H9 (cell line): ENCODE measurements at regions not wholly inside any gene's neighbourhood (a gene's known extent, or its start where the extent isn't known, plus 50 kb on each side); places are given as distances from the start of the nearest gene placed in this dataset.

Source experiments
- DNase-seq: peaks from one replicate; pipeline ENCODE4 v3.0.0-alpha.2; 2017
- H2AFZ ChIP-seq: one replicate; pipeline ENCODE4 v1.6.1; 2013; ENCODE audit warnings: mild to moderate bottlenecking, low read length, control low read depth, moderate library complexity
- H2AK5ac ChIP-seq: 2 replicates; pipeline ENCODE4 v1.6.1; 2013; ENCODE audit warnings: low read length, control low read depth, mixed read lengths; ENCODE audit not compliant: insufficient read length
- H2BK120ac ChIP-seq: one replicate; pipeline ENCODE4 v1.6.1; 2013; ENCODE audit warnings: low read depth, mild to moderate bottlenecking, low read length, control low read depth, inconsistent platforms; ENCODE audit not compliant: poor library complexity, severe bottlenecking
- H2BK12ac ChIP-seq: 2 replicates; pipeline ENCODE4 v1.6.1; 2013; ENCODE audit warnings: low read length, control low read depth, mixed read lengths, low read depth; ENCODE audit not compliant: insufficient read length
- H2BK15ac ChIP-seq: 2 replicates; pipeline ENCODE4 v1.6.1; 2013; ENCODE audit warnings: low read depth, low read length, control low read depth
- H2BK20ac ChIP-seq: one replicate; pipeline ENCODE4 v1.6.1; 2013; ENCODE audit warnings: low read depth, mild to moderate bottlenecking, low read length, control low read depth, inconsistent platforms; ENCODE audit not compliant: poor library complexity, severe bottlenecking
- H2BK5ac ChIP-seq: 2 replicates; pipeline ENCODE4 v1.6.1; 2013; ENCODE audit warnings: low read length, control low read depth, mixed read lengths; ENCODE audit not compliant: insufficient read length
- H3K14ac ChIP-seq: 2 replicates; pipeline ENCODE4 v1.6.1; 2013; ENCODE audit warnings: low read length, control low read depth; ENCODE audit not compliant: insufficient read depth
- H3K18ac ChIP-seq: 2 replicates; pipeline ENCODE4 v1.6.1; 2013; ENCODE audit warnings: low read depth, mild to moderate bottlenecking, mixed read lengths, low read length, control low read depth; ENCODE audit not compliant: insufficient read length
- H3K23ac ChIP-seq: 2 replicates; pipeline ENCODE4 v1.6.1; 2013; ENCODE audit warnings: low read length, control low read depth, mixed read lengths, low read depth; ENCODE audit not compliant: insufficient read length
- H3K23me2 ChIP-seq: 2 replicates; pipeline ENCODE4 v1.6.1; 2013; ENCODE audit warnings: low read depth, mild to moderate bottlenecking, mixed read lengths, low read length, control low read depth; ENCODE audit not compliant: insufficient read length, poor library complexity, severe bottlenecking
- H3K27ac ChIP-seq: 2 replicates; pipeline ENCODE4 v1.5.1; 2013; ENCODE audit warnings: low read length, control low read depth, mixed read lengths, low read depth; ENCODE audit not compliant: insufficient read length
- H3K27me3 ChIP-seq: 2 replicates; pipeline ENCODE4 v1.6.1; 2013; ENCODE audit warnings: low read length, control low read depth, inconsistent platforms; ENCODE audit not compliant: insufficient read depth
- H3K4ac ChIP-seq: 2 replicates; pipeline ENCODE4 v1.6.1; 2013; ENCODE audit warnings: low read depth, mild to moderate bottlenecking, control low read depth, inconsistent platforms, low read length, moderate library complexity
- H3K4me1 ChIP-seq: 2 replicates; pipeline ENCODE4 v1.6.1; 2013; ENCODE audit warnings: low read length, control low read depth, inconsistent platforms; ENCODE audit not compliant: insufficient read depth
- H3K4me2 ChIP-seq: 2 replicates; pipeline ENCODE4 v1.6.1; 2013; ENCODE audit warnings: low read length, control low read depth, mixed read lengths; ENCODE audit not compliant: insufficient read length, insufficient read depth
- H3K56ac ChIP-seq: 2 replicates; pipeline ENCODE4 v1.6.1; 2013; ENCODE audit warnings: low read depth, mild to moderate bottlenecking, mixed read lengths, low read length, control low read depth; ENCODE audit not compliant: insufficient read length
- H3K79me1 ChIP-seq: 2 replicates; pipeline ENCODE4 v1.6.1; 2013; ENCODE audit warnings: low read depth, mild to moderate bottlenecking, moderate library complexity, low read length, control low read depth, inconsistent platforms; ENCODE audit not compliant: insufficient read depth, poor library complexity, severe bottlenecking
- H3K79me2 ChIP-seq: 2 replicates; pipeline ENCODE4 v1.6.1; 2013; ENCODE audit warnings: low read length, control low read depth, inconsistent platforms; ENCODE audit not compliant: insufficient read depth
- H3K9ac ChIP-seq: 2 replicates; pipeline ENCODE4 v1.6.1; 2013; ENCODE audit warnings: low read length, control low read depth, mixed read lengths; ENCODE audit not compliant: insufficient read length; ENCODE audit errors: extremely low read depth
- H3K9me3 ChIP-seq: one replicate; pipeline ENCODE4 v1.6.1; 2013; ENCODE audit warnings: low read depth, low read length, inconsistent platforms; ENCODE audit not compliant: control insufficient read depth
- H3T11ph ChIP-seq: one replicate; pipeline ENCODE4 v1.6.1; 2013; ENCODE audit warnings: mild to moderate bottlenecking, low read length, control low read depth, inconsistent platforms
- H4K20me1 ChIP-seq: one replicate; pipeline ENCODE4 v1.6.1; 2013; ENCODE audit not compliant: control insufficient read depth, insufficient read length, insufficient read depth
- H4K5ac ChIP-seq: 2 replicates; pipeline ENCODE4 v1.6.1; 2013; ENCODE audit warnings: low read depth, mild to moderate bottlenecking, mixed read lengths, low read length, control low read depth; ENCODE audit not compliant: insufficient read length
- H4K8ac ChIP-seq: replicated peaks from 2 replicates; pipeline ENCODE4 v1.6.1; 2013; ENCODE audit warnings: low read length, control low read depth, mixed read lengths, low read depth; ENCODE audit not compliant: insufficient read length
- H4K91ac ChIP-seq: 2 replicates; pipeline ENCODE4 v1.6.1; 2013; ENCODE audit warnings: low read depth, mild to moderate bottlenecking, moderate library complexity, mixed read lengths, low read length, control low read depth; ENCODE audit not compliant: insufficient read length
- H3K27ac Mint-ChIP-seq, 3 experiments: 2 replicates in 2 of 3; 3 replicates in 1 of 3; pipeline ENCODE4 v1.8.0; 2020 to 2021; ENCODE audit warnings: mixed read lengths in 3 of 3, mild to moderate bottlenecking in 1 of 3, moderate library complexity in 1 of 3
- H3K27me3 Mint-ChIP-seq: 2 replicates; pipeline ENCODE4 v1.8.0; 2021; ENCODE audit warnings: low read depth, mild to moderate bottlenecking, moderate library complexity, mixed read lengths
- H3K36me3 Mint-ChIP-seq, 3 experiments: 2 replicates in 2 of 3; 3 replicates in 1 of 3; pipeline ENCODE4 v1.8.0; 2020 to 2021; ENCODE audit warnings: low read depth in 3 of 3, mixed read lengths in 3 of 3; ENCODE audit not compliant: insufficient read depth in 1 of 3
- H3K4me1 Mint-ChIP-seq, 2 experiments: 2 replicates each; pipeline ENCODE4 v1.8.0; 2020; ENCODE audit warnings: mixed read lengths in 2 of 2
- H3K4me3 Mint-ChIP-seq, 2 experiments: 2 replicates in 1 of 2; 3 replicates in 1 of 2; pipeline ENCODE4 v1.8.0; 2020 to 2021; ENCODE audit warnings: mild to moderate bottlenecking in 2 of 2, mixed read lengths in 2 of 2, moderate library complexity in 1 of 2
- H3K9me3 Mint-ChIP-seq, 2 experiments: 2 replicates in 1 of 2; 3 replicates in 1 of 2; pipeline ENCODE4 v1.8.0; 2020; ENCODE audit warnings: mild to moderate bottlenecking in 2 of 2, mixed read lengths in 2 of 2, moderate library complexity in 1 of 2
- CTCF ChIP-seq: fragments of 200-600 bp; sonication (generic); conservative IDR thresholded peaks from 3 replicates; pipeline ENCODE4 v1.8.0; 2021; ENCODE audit warnings: antibody characterized with exemption, mild to moderate bottlenecking
- WGBS: extraction: QIAGEN DNeasy Blood & Tissue Kit; methylation state at CpG from one replicate; pipeline ENCODE4 v1.1.7; 2013; ENCODE audit warnings: missing lambda C conversion rate, low lambda C conversion rate, mixed read lengths; ENCODE audit not compliant: insufficient read length; ENCODE audit errors: extremely low coverage; 5-methylcytosine and 5-hydroxymethylcytosine counted together

GRCh38 chr7:112584290-112584689 is 103.5 kb downstream of the LSMEM1 start:
- Histone ChIP-seq H3K56ac (no peak overlapping the region), H3K27me3 (no peaks in the 10 kb centered on the region), H3T11ph (no peak overlapping the region), H4K5ac (no peak overlapping the region), H3K23ac (no peak overlapping the region), H3K9me3 (no peaks in the 10 kb centered on the region), H3K4me2 (no peak overlapping the region), H4K8ac (no peak overlapping the region), H4K91ac (no peak overlapping the region), H2BK12ac (no peak overlapping the region), H4K20me1 (no peaks in the 10 kb centered on the region), H2AFZ (no peak overlapping the region), H2BK20ac (no peak overlapping the region), H3K23me2 (no peaks in the 10 kb centered on the region), H2BK5ac (no peak overlapping the region), H3K9ac (no peak overlapping the region), H2BK120ac (no peak overlapping the region), H3K4ac (no peak overlapping the region), H2AK5ac (no peak overlapping the region), H3K14ac (no peak overlapping the region), H3K79me2 (no peaks in the 10 kb centered on the region), H3K4me1 (no peaks in the 10 kb centered on the region), H2BK15ac (no peak overlapping the region), H3K27ac (no peak overlapping the region), H3K79me1 (no peaks in the 10 kb centered on the region), H3K18ac (no peak overlapping the region)
- no peak for TF ChIP-seq CTCF
- no peaks in the 10 kb centered on the region; a peak in 1 of 7 replicates for H3K36me3 Mint-ChIP-seq
- H3K27ac Mint-ChIP-seq: no peak overlapping the region
- 0 out of 4 replicates have a peak, but pooled peaks cover 0 to 2% of the 10 kb centered on the region in 2 experiments for H3K4me1 Mint-ChIP-seq
- no peak overlapping the region for H3K4me3 Mint-ChIP-seq
- no peaks in the 10 kb centered on the region for H3K27me3 Mint-ChIP-seq
- DNase-seq: no peak
- no peaks in the 10 kb centered on the region; a peak in 1 of 5 replicates for H3K9me3 Mint-ChIP-seq
- no CpG with 5 or more reads among the region's 2 CpGs for WGBS
